ENCODE measurements at regions not wholly inside any gene's neighbourhood (a gene's known extent, or its start where the extent isn't known, plus 50 kb on each side); places are given as distances from the start of the nearest gene placed in this dataset.

GRCh38 chr3:174498638-174499037, 360.5 kb upstream of the NAALADL2 start:
- DNase-seq (ENCODE audit: low read depth) = peak; percentile 2
- no peak for TF ChIP-seq CTCF (IDR thresholded peaks at IDR 0.05; ENCODE audit: insufficient read depth, low read length, severe bottlenecking)
- Histone ChIP-seq H3K27me3 (ENCODE audit: control insufficient read depth, insufficient read depth, low read length) (no peaks in the 10 kb centered on the region), H3K4me3 (ENCODE audit: low read depth, low read length) (no peak overlapping the region), H3K36me3 (ENCODE audit: control insufficient read depth, insufficient read depth, low read length) (no peaks in the 10 kb centered on the region)
- FAIRE-seq = no peak

GRCh38 chr3:174505266-174505665, 353.9 kb upstream of the NAALADL2 start:
- no peaks in the 10 kb centered on the region for H3K27me3 ChIP-seq (ENCODE audit: control insufficient read depth, insufficient read depth, low read length)
- FAIRE-seq (no peak), DNase-seq (ENCODE audit: low read depth) (no peak)
- no peaks in the 10 kb centered on the region for H3K36me3 ChIP-seq (ENCODE audit: control insufficient read depth, insufficient read depth, low read length)
- TF ChIP-seq CTCF (IDR thresholded peaks at IDR 0.05; ENCODE audit: insufficient read depth, low read length, severe bottlenecking) = no peak
- H3K4me3 ChIP-seq (ENCODE audit: low read depth, low read length) = no peak overlapping the region

GRCh38 chr3:174524203-174524602, 334.9 kb upstream of the NAALADL2 start:
- DNase-seq (ENCODE audit: low read depth) = peak; percentile 24
- no peak for FAIRE-seq
- no peak overlapping the region for H3K4me3 ChIP-seq (ENCODE audit: low read depth, low read length)
- no peak for TF ChIP-seq CTCF (IDR thresholded peaks at IDR 0.05; ENCODE audit: insufficient read depth, low read length, severe bottlenecking)
- no peaks in the 10 kb centered on the region for H3K36me3 ChIP-seq (ENCODE audit: control insufficient read depth, insufficient read depth, low read length)
- no peaks in the 10 kb centered on the region for H3K27me3 ChIP-seq (ENCODE audit: control insufficient read depth, insufficient read depth, low read length)

GRCh38 chr3:174529298-174529697, 329.8 kb upstream of the NAALADL2 start:
- TF ChIP-seq CTCF (IDR thresholded peaks at IDR 0.05; ENCODE audit: insufficient read depth, low read length, severe bottlenecking) = no peak
- H3K36me3 ChIP-seq (ENCODE audit: control insufficient read depth, insufficient read depth, low read length) = no peaks in the 10 kb centered on the region
- FAIRE-seq = no peak
- H3K4me3 ChIP-seq (ENCODE audit: low read depth, low read length) = no peak overlapping the region
- H3K27me3 ChIP-seq (ENCODE audit: control insufficient read depth, insufficient read depth, low read length) = no peaks in the 10 kb centered on the region
- no peak for DNase-seq (ENCODE audit: low read depth)

GRCh38 chr3:174531262-174531982, 327.7 kb upstream of the NAALADL2 start:
- Histone ChIP-seq H3K27me3 (ENCODE audit: control insufficient read depth, insufficient read depth, low read length) (no peaks in the 10 kb centered on the region), H3K4me3 (ENCODE audit: low read depth, low read length) (no peak overlapping the region), H3K36me3 (ENCODE audit: control insufficient read depth, insufficient read depth, low read length) (no peaks in the 10 kb centered on the region)
- FAIRE-seq = no peak
- peak; percentile 39 for DNase-seq (ENCODE audit: low read depth)
- no peak for TF ChIP-seq CTCF (IDR thresholded peaks at IDR 0.05; ENCODE audit: insufficient read depth, low read length, severe bottlenecking)

GRCh38 chr3:174532216-174532615, 326.9 kb upstream of the NAALADL2 start:
- DNase-seq (ENCODE audit: low read depth) (no peak), FAIRE-seq (no peak)
- TF ChIP-seq CTCF (IDR thresholded peaks at IDR 0.05; ENCODE audit: insufficient read depth, low read length, severe bottlenecking) = no peak
- Histone ChIP-seq H3K36me3 (ENCODE audit: control insufficient read depth, insufficient read depth, low read length) (no peaks in the 10 kb centered on the region), H3K4me3 (ENCODE audit: low read depth, low read length) (no peak overlapping the region), H3K27me3 (ENCODE audit: control insufficient read depth, insufficient read depth, low read length) (no peaks in the 10 kb centered on the region)

Data from bronchial epithelial cell (primary cell).